GM21528 (cell line): ENCODE measurements at regions not wholly inside any gene's neighbourhood (a gene's known extent, or its start where the extent isn't known, plus 50 kb on each side); places are given as distances from the start of the nearest gene placed in this dataset.

Experiments used
- ATAC-seq: cut with Tn5 transposase; IDR thresholded peaks from one replicate; pipeline ENCODE4 v1.9.1; 2021; ENCODE audit warnings: mild to moderate bottlenecking, moderate library complexity; ENCODE audit not compliant: unreplicated experiment, low FRiP score

- ATAC-seq: peak; percentile 41
Measured at GRCh38 chr14:49970474-49971147, 77.7 kb downstream of the ARF6 start.

GRCh38 chr14:49971156-49972130 is 78.6 kb downstream of the ARF6 start:
- peak; percentile 87 for ATAC-seq

DNA sequence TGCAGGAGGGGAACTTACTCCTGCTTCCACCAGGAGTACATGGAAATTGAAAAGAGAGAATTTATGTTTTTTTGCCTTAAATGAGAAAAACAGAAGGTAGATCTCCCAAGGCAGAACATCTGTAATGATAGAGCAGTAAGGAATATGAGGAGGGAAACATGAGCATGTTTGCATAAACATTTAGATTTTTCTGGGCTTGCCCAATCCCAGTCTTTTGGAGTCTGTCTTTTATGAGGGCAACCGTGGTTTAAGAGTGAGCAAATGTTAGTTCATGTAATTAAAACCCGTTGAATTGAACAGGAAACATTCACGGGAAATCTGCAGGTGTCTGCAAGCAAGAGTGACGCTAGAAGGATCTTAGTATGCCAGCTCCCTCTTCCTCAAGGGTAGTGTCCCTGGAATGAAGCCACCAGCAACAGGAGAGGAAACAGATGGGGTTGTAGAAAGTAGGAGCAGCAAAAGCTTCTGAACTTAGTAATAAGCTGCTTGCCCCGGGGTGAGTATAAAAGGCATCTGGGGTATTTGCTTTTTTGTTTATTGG is 79.3 kb downstream of the ARF6 start:
- no peak for ATAC-seq

DNA sequence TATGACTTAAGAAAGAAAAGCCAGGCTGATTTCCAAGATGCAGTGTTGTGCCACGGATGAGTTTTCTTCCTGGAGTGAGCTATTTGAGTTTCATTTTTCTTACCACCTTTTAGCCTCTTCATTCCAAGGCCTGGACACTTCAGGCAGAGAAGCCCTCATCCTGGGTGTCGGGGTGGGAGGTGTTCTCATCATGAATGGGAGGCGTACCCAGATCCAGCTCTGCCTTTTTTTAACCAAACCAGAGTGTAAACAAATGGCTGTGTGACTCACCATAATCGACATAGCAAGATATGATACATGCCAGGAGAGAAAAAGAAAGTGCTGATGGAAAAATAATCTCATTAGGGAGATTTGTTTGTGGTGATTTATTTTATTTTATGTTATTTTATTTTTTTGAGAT is 79.9 kb downstream of the ARF6 start:
- no peak for ATAC-seq

DNA sequence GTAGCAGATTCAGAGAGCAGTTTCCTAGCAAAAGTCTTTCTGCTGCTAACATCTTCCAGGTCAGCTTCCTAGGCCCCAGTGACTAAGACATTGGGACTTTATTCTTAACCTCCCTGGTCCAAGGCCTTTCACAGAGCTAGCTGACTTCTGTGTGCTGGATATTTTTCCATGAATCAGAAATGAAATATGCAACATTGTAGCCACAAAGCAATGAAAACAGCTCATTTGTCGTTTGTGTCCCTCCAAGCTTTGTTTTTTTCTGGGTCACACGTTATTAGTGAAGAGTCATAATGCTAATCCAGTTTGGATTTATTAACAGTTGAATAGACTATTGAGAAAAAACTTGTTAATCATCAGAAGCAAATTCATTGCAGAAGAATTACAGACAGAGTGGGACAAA is 82.4 kb downstream of the ARF6 start:
- no peak for ATAC-seq

DNA sequence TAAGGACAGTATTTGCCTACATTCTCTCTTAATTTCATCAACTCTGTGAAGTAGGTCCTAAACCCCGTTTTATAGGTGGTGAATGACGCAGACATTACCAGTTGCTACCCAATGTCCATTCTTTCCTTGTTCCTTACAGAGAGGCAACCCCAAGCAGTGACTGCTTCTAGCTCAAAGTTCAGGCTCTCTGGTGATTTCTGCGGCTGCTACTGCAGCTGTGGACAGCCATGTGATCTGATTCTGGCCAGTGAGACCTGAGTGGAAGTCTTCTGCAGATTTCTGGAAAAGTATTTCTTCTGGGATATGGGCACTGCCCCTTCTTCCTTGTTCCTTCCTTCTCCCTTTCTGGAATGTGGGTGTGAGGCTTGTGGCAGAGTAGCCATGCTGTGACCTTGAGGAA is 82.9 kb downstream of the ARF6 start:
- no peak for ATAC-seq

DNA sequence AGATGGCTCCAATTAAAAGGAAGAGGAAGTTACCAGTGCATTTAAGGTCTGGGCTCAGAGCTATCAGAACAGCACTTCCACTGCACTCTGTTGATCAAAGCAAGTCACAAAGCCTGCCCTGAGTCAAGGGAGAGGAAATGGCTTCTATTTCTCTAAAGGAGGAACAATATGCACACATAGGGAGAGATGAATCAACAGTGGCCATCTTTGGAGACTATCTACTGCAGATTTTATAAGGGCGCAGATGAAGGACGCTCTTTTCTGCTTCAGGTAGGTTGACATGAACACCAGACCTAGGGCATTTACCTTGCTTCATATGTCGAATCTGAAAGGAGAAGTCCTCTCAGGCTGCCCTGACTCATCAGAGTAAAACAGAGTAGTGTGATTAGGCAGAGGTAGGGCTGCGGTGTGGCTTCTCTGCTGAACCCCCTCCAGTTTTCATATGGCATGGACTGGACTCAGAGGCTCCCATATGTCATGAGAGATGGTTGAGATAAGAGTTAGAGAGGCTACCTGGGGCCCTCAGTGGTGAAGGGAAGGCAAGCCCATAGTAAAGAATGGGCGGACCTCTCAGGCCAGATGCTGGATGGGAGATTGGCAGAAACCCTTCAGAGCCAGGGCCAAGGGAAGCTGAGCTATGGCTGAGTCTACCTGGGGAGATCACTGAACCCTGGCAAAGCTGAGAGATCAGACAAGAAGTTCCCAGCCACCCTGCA is 84.4 kb downstream of the ARF6 start:
- ATAC-seq: peak; percentile 78

DNA sequence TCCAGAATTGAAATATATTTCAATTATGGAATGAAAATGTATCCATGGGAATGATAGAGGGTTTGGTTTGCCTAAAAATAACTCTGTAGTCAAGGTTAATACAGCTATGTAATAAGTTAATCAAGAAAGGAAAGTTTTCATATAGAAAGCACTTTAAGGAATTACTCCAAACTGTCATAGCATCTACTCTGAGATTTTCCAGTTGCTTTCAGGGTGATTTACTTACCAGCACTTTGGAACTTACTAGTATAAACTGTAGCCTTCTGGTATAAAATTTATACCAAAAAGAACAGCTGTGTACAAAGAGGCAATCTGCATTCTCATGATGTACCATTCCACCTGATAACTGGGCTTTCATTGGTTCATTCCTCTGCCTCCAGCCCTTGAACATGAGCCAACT is 87.1 kb downstream of the ARF6 start:
- no peak for ATAC-seq

GRCh38 chr14:49982082-49982481 is 89.2 kb downstream of the ARF6 start:
- ATAC-seq: no peak

DNA sequence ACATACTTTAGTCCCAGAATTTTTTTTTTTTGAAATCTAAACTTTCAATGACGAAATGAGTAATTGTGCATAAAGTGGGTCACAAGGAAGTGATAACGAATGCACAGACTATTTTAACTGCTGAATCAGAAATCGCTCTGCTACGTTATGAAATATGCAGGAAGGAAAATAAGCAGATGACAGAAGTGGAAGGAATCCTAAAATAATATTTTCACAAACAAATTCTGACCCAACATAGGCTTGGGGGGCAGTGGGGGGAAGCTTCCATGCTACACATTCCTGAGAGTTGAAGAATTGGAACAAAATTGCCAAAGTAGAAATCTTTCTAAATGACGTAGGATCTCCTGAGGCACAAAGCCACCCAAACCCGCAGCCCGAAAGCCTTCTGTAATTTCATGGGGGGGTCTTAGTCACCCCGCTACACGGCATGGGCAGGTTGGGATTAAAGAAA is 89.6 kb downstream of the ARF6 start:
- ATAC-seq: no peak

DNA sequence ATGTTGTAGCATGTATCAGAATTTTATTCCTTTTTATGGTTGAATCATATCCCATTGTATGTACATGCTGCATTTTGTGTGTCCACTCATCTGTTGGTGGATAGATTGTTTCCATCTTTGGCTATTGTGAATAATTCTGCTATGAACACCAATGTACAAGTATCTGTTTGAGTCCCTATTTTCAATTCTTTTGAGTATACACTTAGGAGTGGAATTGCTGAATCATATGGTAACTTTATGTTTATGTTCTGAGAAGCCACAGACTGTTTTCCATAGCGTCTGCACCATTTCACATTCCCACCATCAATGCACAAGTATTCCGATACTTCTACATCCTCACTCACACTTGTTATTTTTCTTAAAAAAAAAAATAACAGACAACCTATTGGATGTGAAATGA is 91.5 kb downstream of the ARF6 start:
- no peak for ATAC-seq

GRCh38 chr14:49986343-49987014 is 93.6 kb downstream of the ARF6 start:
- ATAC-seq: no peak

DNA sequence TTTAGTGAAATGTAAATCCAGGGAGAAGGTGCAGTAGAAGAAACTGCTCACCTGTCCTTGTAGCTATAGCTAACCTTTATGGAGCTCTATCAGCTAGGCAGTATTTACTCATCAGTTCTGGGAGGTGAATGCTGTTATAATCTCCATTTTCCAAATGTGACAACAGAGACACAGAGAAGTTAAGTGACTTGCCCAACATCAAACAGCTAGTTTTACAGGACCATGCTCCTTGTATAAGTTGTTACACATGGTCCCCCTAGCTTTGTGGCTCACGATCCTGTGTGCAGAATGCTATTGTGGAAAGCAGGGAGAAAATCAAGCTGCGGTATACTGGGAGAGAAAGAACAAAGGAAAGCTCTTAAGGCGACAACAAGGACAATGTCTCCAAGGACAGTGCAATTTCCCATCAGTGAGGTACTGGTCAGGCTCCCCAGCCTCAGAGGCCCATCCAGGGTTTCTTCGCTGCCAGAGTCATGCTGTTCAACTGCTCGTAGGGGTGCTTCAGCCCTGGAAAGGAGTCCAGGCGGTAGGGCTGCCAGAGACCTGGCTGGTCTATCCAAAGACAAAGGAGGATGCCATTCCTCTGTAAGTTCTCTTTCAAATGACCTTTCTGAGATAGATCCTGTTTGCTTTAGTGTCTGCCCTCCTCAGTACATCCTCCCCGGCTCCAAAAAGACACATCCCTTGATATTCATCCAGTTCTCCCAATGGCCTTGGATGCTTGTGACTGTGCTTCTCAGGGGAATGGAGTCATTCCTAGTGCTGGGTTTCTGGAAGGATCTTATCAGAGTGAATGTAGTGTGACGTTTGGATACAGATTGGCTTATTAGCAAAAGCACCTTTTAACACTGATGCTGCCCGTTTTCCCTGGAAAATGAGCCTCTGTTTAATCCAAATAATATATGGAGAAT is 95.5 kb downstream of the ARF6 start:
- no peak for ATAC-seq

DNA sequence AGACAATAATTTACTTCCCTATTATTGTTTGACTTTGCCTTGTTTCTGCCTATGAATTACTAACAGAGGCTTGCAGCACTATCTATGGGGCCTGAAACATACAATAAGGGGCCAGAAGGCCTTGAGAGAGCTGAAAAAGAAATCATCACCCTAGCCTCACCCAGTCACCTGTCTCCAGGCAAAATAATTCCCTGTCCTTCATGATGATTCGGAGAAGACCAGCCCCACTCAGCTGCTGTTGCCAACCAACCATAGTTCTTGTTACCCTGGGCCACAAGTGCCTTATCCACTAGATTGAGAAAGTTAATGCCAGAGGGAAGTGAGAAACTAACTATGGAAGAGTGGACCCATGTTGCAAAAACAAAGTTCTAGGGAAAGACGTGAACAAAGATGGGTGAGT is 97.1 kb downstream of the ARF6 start:
- no peak for ATAC-seq

- no peak for ATAC-seq
Measured at GRCh38 chr14:49991491-49991890, 98.6 kb downstream of the ARF6 start.

DNA sequence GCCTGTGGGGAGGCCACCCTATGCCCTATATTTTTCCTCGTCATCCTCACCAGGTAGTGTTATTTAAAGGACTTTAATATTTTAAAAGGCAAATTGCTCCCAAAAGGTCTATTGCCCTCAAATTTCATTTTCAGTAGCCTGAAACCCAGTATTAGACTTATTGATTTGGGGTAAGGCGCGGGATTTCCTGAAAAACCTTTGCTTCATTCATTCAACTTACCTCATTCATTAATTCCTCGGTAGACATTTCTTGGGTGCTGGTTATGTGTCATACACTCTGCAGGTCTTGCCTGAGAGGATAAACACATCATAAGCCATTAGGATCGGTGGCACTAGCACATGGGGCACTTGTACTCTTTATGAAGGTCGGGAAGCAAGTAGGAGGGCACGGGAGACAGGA is 99.2 kb downstream of the ARF6 start:
- no peak for ATAC-seq

DNA sequence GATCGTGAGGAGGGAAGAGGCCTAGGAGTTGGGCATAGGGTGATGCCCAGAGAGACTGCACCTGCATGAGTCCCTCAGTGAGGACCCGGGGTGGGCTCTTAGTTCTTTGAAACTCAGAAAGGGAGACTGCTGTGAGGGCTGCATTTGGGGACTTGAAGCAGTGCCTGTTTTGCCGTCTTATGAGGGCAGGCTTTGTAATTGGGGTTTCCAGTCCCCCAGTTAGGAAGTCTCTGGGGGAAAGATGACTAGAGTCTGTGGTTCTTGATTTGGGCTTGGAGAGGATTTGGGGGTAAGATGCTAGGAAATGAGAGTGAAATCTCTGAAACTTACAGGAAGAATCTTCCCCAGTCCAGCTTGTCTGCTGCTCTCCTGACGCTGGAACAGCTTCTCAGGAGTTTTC is 99.6 kb downstream of the ARF6 start:
- no peak for ATAC-seq

DNA sequence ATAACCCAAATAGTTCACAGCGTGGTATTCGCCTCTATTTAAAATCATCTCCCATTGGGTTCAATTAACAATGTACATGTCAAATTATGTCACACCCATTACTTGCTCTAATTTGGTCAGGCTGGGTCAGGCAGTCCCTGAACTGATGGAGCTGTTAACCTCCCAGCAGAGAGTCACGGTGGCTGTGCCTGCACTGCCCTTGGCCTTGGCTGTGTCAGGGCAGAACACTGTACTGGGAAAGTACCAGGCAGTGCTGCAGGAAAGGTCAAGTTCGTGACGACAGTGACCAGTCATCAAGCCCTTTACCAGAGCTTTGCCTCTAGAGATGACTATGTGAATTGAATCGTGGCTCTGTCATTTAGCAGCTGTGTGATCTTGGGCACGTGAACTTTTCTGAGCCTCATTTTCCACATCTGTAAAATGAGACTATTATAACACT is 100.0 kb downstream of the ARF6 start:
- peak; percentile 57 for ATAC-seq

- ATAC-seq: no peak
Measured at GRCh38 chr14:49993565-49993964, 100.7 kb downstream of the ARF6 start.
